IPS DF 19.7 (cell line): ENCODE measurements at regions not wholly inside any gene's neighbourhood (a gene's known extent, or its start where the extent isn't known, plus 50 kb on each side); places are given as distances from the start of the nearest gene placed in this dataset.

Experiments
- DNase-seq: peaks from one replicate; pipeline ENCODE4 v3.0.0-alpha.2; 2013; ENCODE audit warnings: low read depth, low spot score

DNA sequence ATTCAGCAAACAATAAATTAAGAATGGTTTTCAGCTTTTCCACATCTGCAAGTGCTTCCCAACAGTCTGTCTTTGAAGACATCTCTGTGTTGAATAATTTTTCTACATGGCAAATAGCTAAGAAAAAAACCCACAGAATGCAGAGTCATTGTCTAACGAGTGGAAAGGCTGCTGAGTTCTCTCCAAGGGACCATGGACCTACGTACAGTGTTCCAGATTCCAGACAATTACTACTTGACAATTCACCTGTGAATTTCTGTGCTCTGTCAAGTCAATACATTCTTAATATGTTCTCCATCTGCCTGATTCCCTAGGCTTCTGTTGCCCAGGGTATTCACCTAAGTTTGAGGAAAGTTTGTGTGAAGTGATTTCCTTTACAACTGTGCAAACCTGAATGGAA lies 83.8 kb upstream of the CA10 start:
- DNase-seq = no peak

DNA sequence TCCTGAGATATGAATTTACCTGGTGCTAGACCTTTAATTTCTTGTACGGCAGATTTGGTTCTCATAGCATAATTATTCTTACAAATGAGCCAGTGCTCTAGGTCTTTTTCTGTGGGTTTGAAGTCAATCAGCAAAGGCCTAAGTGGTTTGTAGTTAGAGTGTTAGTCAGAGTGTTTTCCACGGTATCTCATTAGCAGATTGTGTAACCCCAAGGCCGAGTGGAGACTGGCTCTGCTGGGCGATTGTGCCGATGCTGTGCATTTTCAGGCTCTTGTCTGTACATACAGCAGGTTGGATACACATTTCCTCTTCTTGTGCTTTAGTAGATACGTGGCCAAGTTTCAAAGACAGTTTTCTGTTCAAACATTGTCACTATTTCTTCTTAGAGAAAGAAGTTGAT lies 78.6 kb upstream of the CA10 start:
- DNase-seq = no peak

DNA sequence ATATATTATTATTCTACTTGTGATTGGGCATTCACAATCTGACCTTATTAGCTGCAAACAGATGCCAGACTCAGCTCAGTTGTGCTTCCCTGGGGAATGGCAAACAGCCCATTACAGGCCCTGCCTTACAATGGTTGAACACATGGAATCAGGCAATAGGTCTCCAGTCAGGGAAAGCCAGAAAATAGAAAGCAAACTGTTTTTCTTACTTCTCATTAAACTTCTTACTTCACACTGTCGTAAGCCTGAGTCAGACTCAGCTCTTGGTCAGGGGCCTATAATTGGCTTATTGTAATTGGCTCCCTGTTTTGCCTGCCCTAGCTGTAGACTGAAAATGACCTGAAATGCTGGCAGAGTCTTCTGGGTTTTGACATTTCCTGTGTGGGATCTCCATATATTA lies 77.0 kb upstream of the CA10 start:
- no peak for DNase-seq

DNA sequence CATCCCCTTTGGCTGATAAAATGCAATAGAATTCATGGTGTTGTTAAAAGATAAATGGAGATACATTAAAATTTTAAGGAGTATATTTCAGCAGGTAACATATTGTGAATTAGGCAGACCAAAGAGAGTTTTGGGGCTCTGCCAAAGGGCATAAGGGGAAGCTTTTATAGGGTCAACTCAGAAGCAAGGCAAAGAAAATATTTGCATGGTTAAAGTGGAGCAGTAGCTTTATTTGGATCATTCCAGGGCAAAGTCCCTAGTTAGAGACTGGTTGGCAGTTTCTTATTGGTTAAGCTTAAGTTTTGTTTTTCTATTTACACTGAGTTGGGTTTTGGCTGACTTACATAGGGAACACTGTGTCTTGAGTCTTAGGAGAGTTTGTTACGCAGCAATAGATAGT lies 75.1 kb upstream of the CA10 start:
- DNase-seq = no peak

DNA sequence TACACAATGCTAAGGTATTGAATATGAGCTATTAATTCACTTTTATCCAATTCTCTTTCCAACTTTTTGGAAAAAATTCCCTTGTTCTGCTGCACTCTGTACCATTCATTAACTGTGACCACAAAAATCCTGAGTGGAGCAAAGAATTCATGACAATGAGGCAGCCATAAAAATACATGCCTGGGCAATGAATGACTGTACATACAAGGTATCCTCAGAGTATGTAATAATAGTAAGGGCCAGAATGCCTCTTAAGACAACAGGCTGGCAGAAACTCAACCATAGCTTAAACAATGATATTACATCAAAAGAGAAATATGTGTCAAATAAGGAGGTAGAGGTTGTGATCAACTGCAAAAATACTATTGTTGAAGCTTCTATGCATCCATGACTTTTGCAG lies 74.7 kb upstream of the CA10 start:
- DNase-seq = no peak

DNA sequence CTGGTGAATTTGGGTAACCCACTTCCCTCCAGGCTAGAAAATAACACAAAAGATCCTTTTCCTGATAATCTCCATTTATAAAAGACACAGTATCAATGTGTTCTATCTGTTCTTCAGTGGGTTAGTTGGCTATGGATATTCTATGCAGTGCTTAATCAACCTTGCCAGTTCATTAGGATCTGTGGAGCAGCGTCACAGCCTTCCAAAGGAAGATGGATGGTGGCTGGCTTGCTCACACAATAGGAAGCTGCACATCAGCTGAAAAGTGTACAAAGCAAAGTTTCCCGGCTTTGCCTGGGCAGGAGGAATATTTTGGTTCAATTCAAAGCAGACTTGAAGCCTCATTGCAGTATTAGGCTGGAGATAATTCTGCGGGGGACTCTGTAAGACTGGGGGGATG lies 70.3 kb upstream of the CA10 start:
- DNase-seq = no peak

DNA sequence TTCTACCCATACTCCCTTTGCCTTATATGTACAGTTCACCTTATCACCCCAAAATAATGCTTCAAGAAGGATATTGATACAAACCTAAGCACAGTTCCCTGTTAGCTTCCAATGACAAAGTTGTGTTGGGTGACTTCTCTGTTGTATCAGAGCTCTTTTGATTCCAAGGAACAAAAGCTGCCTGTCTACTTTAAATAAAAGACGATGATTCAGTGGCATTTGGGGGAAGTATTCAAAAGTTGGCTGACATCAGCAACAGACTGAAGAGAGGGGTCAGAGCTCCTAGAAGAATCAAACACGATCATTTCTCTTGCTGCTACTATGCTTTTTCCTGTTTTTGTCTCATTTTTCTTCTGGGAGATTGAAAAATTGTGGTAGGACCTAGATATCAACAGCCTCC lies 69.4 kb upstream of the CA10 start:
- DNase-seq = no peak

DNA sequence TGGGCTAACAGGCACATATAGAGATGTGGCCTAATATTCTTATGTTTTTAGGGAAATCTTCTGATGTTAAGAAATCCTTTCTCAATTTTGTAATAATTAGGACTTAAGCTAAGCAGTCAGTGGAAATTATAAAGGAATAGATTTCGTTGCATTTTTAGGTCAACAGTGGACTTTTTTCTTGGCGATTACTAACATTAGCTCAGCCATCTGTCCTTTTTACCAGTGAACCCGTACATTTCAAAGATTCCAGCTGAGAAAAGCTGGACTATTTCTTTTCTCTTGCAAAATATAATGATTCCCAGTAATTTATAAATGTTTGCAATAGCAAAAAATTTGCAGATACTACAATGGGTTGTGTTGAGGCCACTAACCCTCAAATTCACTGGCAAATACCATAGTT lies 54.9 kb upstream of the CA10 start:
- DNase-seq = no peak

DNA sequence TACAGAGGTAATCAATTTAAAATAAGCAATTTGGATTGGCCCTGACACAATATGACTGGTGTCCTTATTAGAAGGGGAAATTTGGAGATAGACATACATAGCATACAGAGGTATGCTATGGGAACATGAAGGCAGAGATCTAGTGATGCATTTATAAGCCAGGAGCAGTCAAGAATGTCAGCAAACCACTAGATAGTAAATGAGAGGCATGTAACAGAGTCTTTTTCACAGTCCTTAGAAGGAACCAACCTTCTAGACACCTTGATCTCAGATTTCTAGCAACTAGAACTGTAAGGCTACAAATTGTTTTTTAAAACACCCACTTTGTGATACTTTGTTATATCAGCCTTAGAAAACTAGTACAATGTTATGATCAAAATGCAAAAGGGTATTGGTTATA lies 54.3 kb upstream of the CA10 start:
- no peak for DNase-seq

DNA sequence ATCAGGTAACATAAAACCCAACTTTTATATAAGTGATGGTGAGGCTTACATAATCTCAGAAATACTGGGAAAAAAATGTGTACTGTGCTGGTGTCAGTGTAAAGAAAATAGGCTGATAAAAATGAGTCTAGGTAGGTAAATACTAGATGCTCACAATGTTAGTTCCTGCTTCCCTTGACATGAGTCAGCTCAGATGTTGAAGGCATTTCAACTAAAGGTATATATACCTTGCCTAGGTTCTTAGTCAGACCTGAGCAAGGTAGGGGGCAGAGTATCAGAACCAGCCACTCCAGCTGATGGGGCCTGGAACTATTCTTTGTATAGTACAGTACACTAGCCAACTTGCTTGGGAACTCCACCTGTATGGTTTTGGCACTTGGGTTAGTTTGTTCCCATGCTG lies 51.0 kb upstream of the CA10 start:
- DNase-seq = no peak
